GM19395 (cell line): ENCODE measurements at regions not wholly inside any gene's neighbourhood (a gene's known extent, or its start where the extent isn't known, plus 50 kb on each side); places are given as distances from the start of the nearest gene placed in this dataset.

ENCODE experiments used
- ATAC-seq: cut with Tn5 transposase; IDR thresholded peaks from one replicate; pipeline ENCODE4 v1.9.1; 2021; ENCODE audit warnings: mild to moderate bottlenecking, moderate library complexity; ENCODE audit not compliant: unreplicated experiment

GRCh38 chr13:79794931-79795330 lies 314.0 kb downstream of the NDFIP2 start:
- ATAC-seq = no peak

GRCh38 chr13:79792716-79793115 lies 311.8 kb downstream of the NDFIP2 start:
- ATAC-seq = no peak

GRCh38 chr13:79791471-79792042 lies 310.6 kb downstream of the NDFIP2 start:
- ATAC-seq = no peak

- no peak for ATAC-seq
Observed at GRCh38 chr13:79786176-79786575, 305.2 kb downstream of the NDFIP2 start.

GRCh38 chr13:79782541-79783205 lies 301.7 kb downstream of the NDFIP2 start:
- no peak for ATAC-seq

GRCh38 chr13:79781829-79782540 lies 301.0 kb downstream of the NDFIP2 start:
- no peak for ATAC-seq

GRCh38 chr13:79780240-79780639 lies 299.3 kb downstream of the NDFIP2 start:
- ATAC-seq = peak; percentile 61

GRCh38 chr13:79779761-79780160 lies 298.8 kb downstream of the NDFIP2 start:
- ATAC-seq = no peak

GRCh38 chr13:79778741-79779460 lies 297.9 kb downstream of the NDFIP2 start:
- ATAC-seq = no peak

GRCh38 chr13:79777504-79777903 lies 296.5 kb downstream of the NDFIP2 start:
- no peak for ATAC-seq

GRCh38 chr13:79776531-79777295 lies 295.8 kb downstream of the NDFIP2 start:
- ATAC-seq = no peak

- ATAC-seq = peak; percentile 44
Observed at GRCh38 chr13:79775830-79776229, 294.9 kb downstream of the NDFIP2 start.

- ATAC-seq = no peak
Observed at GRCh38 chr13:79772811-79773210, 291.9 kb downstream of the NDFIP2 start.

- no peak for ATAC-seq
Observed at GRCh38 chr13:79771493-79771892, 290.5 kb downstream of the NDFIP2 start.

- ATAC-seq = no peak
Observed at GRCh38 chr13:79770056-79770455, 289.1 kb downstream of the NDFIP2 start.

GRCh38 chr13:79767126-79767525 lies 286.2 kb downstream of the NDFIP2 start:
- no peak for ATAC-seq

- no peak for ATAC-seq
Observed at GRCh38 chr13:79765331-79765730, 284.4 kb downstream of the NDFIP2 start.

- no peak for ATAC-seq
Observed at GRCh38 chr13:79749984-79750551, 269.1 kb downstream of the NDFIP2 start.

GRCh38 chr13:79749566-79749965 lies 268.6 kb downstream of the NDFIP2 start:
- ATAC-seq = no peak

- ATAC-seq = no peak
Observed at GRCh38 chr13:79745081-79745480, 264.1 kb downstream of the NDFIP2 start.
